GM12865 (cell line): ENCODE measurements at regions not wholly inside any gene's neighbourhood (a gene's known extent, or its start where the extent isn't known, plus 50 kb on each side); places are given as distances from the start of the nearest gene placed in this dataset.

Experiments used
- DNase-seq: peaks from one replicate; pipeline ENCODE4 v3.0.0; 2010; ENCODE audit warnings: low read depth
- H3K4me3 ChIP-seq: 2 replicates; pipeline ENCODE4 v1.5.1; 2011; ENCODE audit warnings: mild to moderate bottlenecking, low read depth, low read length, control low read depth
- CTCF ChIP-seq: IDR thresholded peaks from 2 replicates; pipeline ENCODE4 v1.5.1; 2011; ENCODE audit warnings: low read length, control low read depth, low read depth, inconsistent platforms; ENCODE audit not compliant: insufficient read depth; ENCODE audit errors: missing control alignments

DNA sequence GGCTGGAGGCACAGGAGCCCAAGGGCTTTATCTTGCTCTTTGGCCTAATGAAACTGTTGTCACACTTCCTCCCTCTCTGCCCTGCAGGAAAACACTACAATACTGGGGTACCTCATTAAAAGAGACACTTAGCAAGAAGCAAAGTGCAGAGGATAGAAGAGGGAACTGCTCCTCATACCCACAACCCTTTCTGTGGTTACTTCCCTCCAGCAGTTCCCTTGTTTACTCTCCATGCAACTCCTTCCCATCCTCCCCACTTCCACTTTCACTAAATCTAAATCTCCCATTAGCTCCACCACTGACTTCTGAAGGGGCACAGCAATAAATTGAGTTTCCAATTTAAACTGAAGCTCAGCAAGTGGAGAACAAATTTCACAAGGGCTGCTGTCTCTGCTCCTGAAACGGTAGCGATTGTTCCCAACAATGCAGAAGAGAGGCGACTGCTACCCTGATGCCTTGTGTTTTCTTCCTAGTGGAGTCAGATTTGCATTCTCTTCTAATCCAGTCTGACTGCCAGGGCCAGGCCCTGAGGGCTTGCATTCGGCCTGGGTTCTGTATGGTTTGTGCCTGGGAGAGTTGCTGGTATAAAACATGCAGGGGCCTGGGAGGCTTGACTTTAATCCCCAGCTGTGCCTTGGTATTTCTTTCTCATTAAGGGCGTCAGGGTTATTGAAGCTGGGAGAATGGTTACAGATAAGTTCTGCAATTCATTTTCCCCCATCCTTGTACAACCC, 454.7 kb downstream of the TFAP2B start:
- DNase-seq, result no peak
- no peak overlapping the region for H3K4me3 ChIP-seq
- TF ChIP-seq CTCF, result no peak

DNA sequence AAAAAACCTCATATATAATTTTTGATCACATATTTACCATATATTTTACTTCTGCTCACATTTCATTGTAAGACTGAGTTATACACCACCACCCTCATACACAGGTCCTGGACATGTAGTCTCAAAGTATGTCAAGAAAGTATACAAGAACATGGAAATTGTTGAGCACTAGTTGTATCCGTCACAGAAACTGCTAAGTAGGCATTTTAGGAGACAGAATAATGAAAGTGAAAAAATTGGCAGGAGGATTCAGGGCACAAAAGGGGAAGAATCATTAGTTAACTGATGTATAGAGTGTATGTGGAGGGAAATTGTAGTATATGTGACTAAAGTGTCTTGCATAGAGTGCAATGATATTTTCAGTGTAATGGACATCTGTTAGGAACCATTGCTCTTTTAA, 458.8 kb downstream of the TFAP2B start:
- no peak overlapping the region for H3K4me3 ChIP-seq
- no peak for DNase-seq
- TF ChIP-seq CTCF, result no peak

DNA sequence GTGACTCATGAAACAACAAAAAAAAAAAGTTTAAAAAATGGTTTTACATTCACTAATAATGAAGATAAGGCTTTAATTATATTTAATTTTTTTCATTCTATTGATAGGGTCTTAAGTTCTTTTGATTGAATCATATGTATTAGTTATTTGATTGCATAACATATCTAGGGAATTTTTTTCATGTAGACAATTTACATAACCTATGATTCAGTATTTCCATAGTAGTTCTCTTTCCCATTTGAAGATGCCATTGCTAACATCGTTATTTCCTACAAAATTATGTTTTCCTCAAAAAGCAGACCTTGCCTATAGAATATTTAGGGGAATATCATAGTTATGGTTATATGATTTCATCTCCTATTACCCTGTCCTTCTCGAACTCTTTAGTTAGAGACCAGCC, 463.4 kb downstream of the TFAP2B start:
- no peak for TF ChIP-seq CTCF
- no peak overlapping the region for H3K4me3 ChIP-seq
- no peak for DNase-seq

DNA sequence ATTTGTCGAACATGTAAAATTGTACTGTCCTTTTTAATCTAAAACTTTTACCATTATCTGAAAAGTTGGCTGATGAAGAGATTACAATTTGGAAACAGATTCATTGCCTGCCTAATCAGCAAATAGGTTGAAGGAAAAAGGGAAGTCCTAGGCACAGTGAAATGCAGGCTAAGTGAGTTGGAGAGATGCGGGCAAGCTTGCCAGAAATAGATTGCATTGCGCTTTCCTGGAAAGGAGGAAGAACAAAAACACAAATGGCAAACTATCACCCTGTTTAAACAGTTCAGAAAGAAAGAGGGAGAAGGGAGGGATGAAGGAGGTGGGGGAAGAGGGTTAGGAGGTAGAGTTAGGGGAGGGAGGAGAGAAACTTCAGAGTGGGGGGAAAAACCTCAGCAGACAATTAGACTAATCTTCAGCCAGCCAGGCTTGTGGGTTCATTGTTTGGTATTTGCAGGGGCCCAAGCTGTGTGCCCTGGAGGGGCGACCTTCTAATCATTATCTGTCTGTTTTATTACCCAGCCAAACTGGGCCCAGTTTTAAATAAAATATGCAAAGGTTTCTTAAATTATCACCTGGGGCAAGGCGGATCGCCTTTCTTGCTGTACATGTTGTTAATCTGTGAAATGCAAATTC, 465.2 kb downstream of the TFAP2B start:
- no peak for DNase-seq
- no peak for TF ChIP-seq CTCF

DNA sequence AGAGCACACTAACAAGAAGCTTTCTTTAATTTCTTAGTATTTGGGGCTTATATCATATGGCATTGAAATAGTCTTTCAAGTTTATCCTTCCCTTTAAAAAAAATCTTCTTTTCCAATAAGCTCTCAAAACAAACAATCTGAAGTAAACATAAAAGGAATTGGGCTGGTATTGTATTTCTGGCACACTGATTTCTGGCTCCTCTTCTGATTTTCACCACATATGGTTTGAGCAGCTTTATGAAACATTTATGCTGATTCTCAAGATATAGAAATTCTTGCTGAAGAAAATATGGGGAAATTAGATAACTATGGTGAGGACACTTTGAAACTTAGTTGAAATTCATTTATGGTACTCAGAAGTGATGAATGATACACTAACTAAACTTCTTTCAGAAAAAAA, 467.2 kb downstream of the TFAP2B start:
- no peak for TF ChIP-seq CTCF
- H3K4me3 ChIP-seq, result no peak overlapping the region
- DNase-seq, result no peak

More for the DNA sequence above, 465.2 kb downstream of the TFAP2B start:
- H3K4me3 ChIP-seq, result no peak overlapping the region

DNA sequence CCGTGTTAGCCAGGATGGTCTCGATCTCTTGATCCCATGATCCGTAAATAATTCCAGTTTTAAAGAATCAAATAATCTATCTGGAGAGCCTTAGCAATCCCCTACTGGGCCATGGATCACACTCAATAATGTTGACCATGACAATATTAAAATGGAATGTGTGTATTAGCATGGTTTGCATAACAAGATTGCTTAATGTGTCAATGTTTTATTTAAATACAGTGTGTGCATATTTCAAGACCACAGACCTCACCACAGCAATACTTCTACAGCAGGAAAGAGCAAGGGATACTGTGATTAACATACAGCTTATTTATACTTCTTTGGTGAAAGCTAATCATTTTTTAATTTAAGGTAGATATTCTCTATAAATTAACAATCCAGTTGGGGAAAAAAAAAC, 470.4 kb downstream of the TFAP2B start:
- DNase-seq, result no peak
- no peak for TF ChIP-seq CTCF
- H3K4me3 ChIP-seq, result no peak overlapping the region

- H3K4me3 ChIP-seq, result no peak overlapping the region
- no peak for TF ChIP-seq CTCF
- no peak for DNase-seq
Observed at GRCh38 chr6:51292659-51293058, 474.0 kb downstream of the TFAP2B start.
